ENCODE measurements at regions not wholly inside any gene's neighbourhood (a gene's known extent, or its start where the extent isn't known, plus 50 kb on each side); places are given as distances from the start of the nearest gene placed in this dataset.

- Histone ChIP-seq H3K36me3 (ENCODE audit: insufficient read depth, low read length) (no peaks in the 10 kb centered on the region), H3K9ac (ENCODE audit: low read depth, low read length) (no peak overlapping the region), H3K4me1 (ENCODE audit: insufficient read depth, low read length) (no peaks in the 10 kb centered on the region), H3K9me3 (ENCODE audit: control insufficient read depth, insufficient read depth, low read length) (no peaks in the 10 kb centered on the region)
Measured at GRCh38 chr5:175257128-175257846, 186.7 kb downstream of the DRD1 start.

GRCh38 chr5:175254155-175254554 lies 189.8 kb downstream of the DRD1 start:
- Histone ChIP-seq H3K9ac (ENCODE audit: low read depth, low read length) (no peak overlapping the region), H3K36me3 (ENCODE audit: insufficient read depth, low read length) (no peaks in the 10 kb centered on the region), H3K4me1 (ENCODE audit: insufficient read depth, low read length) (no peaks in the 10 kb centered on the region), H3K9me3 (ENCODE audit: control insufficient read depth, insufficient read depth, low read length) (no peaks in the 10 kb centered on the region)

- Histone ChIP-seq H3K36me3 (ENCODE audit: insufficient read depth, low read length) (no peaks in the 10 kb centered on the region), H3K9ac (ENCODE audit: low read depth, low read length) (no peak overlapping the region), H3K9me3 (ENCODE audit: control insufficient read depth, insufficient read depth, low read length) (no peaks in the 10 kb centered on the region), H3K4me1 (ENCODE audit: insufficient read depth, low read length) (no peaks in the 10 kb centered on the region)
Measured at GRCh38 chr5:175253597-175253996, 190.4 kb downstream of the DRD1 start.

- Histone ChIP-seq H3K36me3 (ENCODE audit: insufficient read depth, low read length) (no peaks in the 10 kb centered on the region), H3K9ac (ENCODE audit: low read depth, low read length) (no peak overlapping the region), H3K9me3 (ENCODE audit: control insufficient read depth, insufficient read depth, low read length) (no peaks in the 10 kb centered on the region), H3K4me1 (ENCODE audit: insufficient read depth, low read length) (no peaks in the 10 kb centered on the region)
Measured at GRCh38 chr5:175252234-175252805, 191.7 kb downstream of the DRD1 start.

GRCh38 chr5:175250426-175250825 lies 193.6 kb downstream of the DRD1 start:
- Histone ChIP-seq H3K9ac (ENCODE audit: low read depth, low read length) (no peak overlapping the region), H3K9me3 (ENCODE audit: control insufficient read depth, insufficient read depth, low read length) (no peaks in the 10 kb centered on the region), H3K36me3 (ENCODE audit: insufficient read depth, low read length) (no peaks in the 10 kb centered on the region), H3K4me1 (ENCODE audit: insufficient read depth, low read length) (no peaks in the 10 kb centered on the region)

- Histone ChIP-seq H3K36me3 (ENCODE audit: insufficient read depth, low read length) (no peaks in the 10 kb centered on the region), H3K4me1 (ENCODE audit: insufficient read depth, low read length) (no peaks in the 10 kb centered on the region), H3K9me3 (ENCODE audit: control insufficient read depth, insufficient read depth, low read length) (no peaks in the 10 kb centered on the region), H3K9ac (ENCODE audit: low read depth, low read length) (no peak overlapping the region)
Measured at GRCh38 chr5:175248416-175248905, 195.5 kb downstream of the DRD1 start.

GRCh38 chr5:175246889-175247520 lies 197.0 kb downstream of the DRD1 start:
- Histone ChIP-seq H3K36me3 (ENCODE audit: insufficient read depth, low read length) (no peaks in the 10 kb centered on the region), H3K9me3 (ENCODE audit: control insufficient read depth, insufficient read depth, low read length) (no peaks in the 10 kb centered on the region), H3K4me1 (ENCODE audit: insufficient read depth, low read length) (no peaks in the 10 kb centered on the region), H3K9ac (ENCODE audit: low read depth, low read length) (no peak overlapping the region)

- Histone ChIP-seq H3K9ac (ENCODE audit: low read depth, low read length) (no peak overlapping the region), H3K4me1 (ENCODE audit: insufficient read depth, low read length) (no peaks in the 10 kb centered on the region), H3K9me3 (ENCODE audit: control insufficient read depth, insufficient read depth, low read length) (no peaks in the 10 kb centered on the region), H3K36me3 (ENCODE audit: insufficient read depth, low read length) (no peaks in the 10 kb centered on the region)
Measured at GRCh38 chr5:175246242-175246888, 197.6 kb downstream of the DRD1 start.

GRCh38 chr5:175243441-175243840 lies 200.5 kb downstream of the DRD1 start:
- Histone ChIP-seq H3K36me3 (ENCODE audit: insufficient read depth, low read length) (no peaks in the 10 kb centered on the region), H3K9ac (ENCODE audit: low read depth, low read length) (no peak overlapping the region)

GRCh38 chr5:175242207-175242606 lies 201.8 kb downstream of the DRD1 start:
- Histone ChIP-seq H3K36me3 (ENCODE audit: insufficient read depth, low read length) (no peaks in the 10 kb centered on the region), H3K4me1 (ENCODE audit: insufficient read depth, low read length) (no peaks in the 10 kb centered on the region), H3K9me3 (ENCODE audit: control insufficient read depth, insufficient read depth, low read length) (no peaks in the 10 kb centered on the region), H3K9ac (ENCODE audit: low read depth, low read length) (no peak overlapping the region)

More at GRCh38 chr5:175243441-175243840, 200.5 kb downstream of the DRD1 start:
- Histone ChIP-seq H3K9me3 (ENCODE audit: control insufficient read depth, insufficient read depth, low read length) (no peaks in the 10 kb centered on the region), H3K4me1 (ENCODE audit: insufficient read depth, low read length) (no peaks in the 10 kb centered on the region)

- Histone ChIP-seq H3K36me3 (ENCODE audit: insufficient read depth, low read length) (no peaks in the 10 kb centered on the region), H3K4me1 (ENCODE audit: insufficient read depth, low read length) (no peaks in the 10 kb centered on the region), H3K9me3 (ENCODE audit: control insufficient read depth, insufficient read depth, low read length) (no peaks in the 10 kb centered on the region), H3K9ac (ENCODE audit: low read depth, low read length) (no peak overlapping the region)
Measured at GRCh38 chr5:175238326-175238725, 205.7 kb downstream of the DRD1 start.

- Histone ChIP-seq H3K9ac (ENCODE audit: low read depth, low read length) (no peak overlapping the region), H3K4me1 (ENCODE audit: insufficient read depth, low read length) (no peaks in the 10 kb centered on the region), H3K36me3 (ENCODE audit: insufficient read depth, low read length) (no peaks in the 10 kb centered on the region), H3K9me3 (ENCODE audit: control insufficient read depth, insufficient read depth, low read length) (no peaks in the 10 kb centered on the region)
Measured at GRCh38 chr5:175236176-175236575, 207.8 kb downstream of the DRD1 start.

GRCh38 chr5:175235251-175235960 lies 208.6 kb downstream of the DRD1 start:
- no peaks in the 10 kb centered on the region for H3K9me3 ChIP-seq (ENCODE audit: control insufficient read depth, insufficient read depth, low read length)
- no peaks in the 10 kb centered on the region for H3K36me3 ChIP-seq (ENCODE audit: insufficient read depth, low read length)
- H3K4me1 ChIP-seq (ENCODE audit: insufficient read depth, low read length) = no peaks in the 10 kb centered on the region
- H3K9ac ChIP-seq (ENCODE audit: low read depth, low read length) = no peak overlapping the region

- no peaks in the 10 kb centered on the region for H3K9me3 ChIP-seq (ENCODE audit: control insufficient read depth, insufficient read depth, low read length)
- no peak overlapping the region for H3K9ac ChIP-seq (ENCODE audit: low read depth, low read length)
- H3K36me3 ChIP-seq (ENCODE audit: insufficient read depth, low read length) = no peaks in the 10 kb centered on the region
- H3K4me1 ChIP-seq (ENCODE audit: insufficient read depth, low read length) = no peaks in the 10 kb centered on the region
Measured at GRCh38 chr5:175230299-175230698, 213.7 kb downstream of the DRD1 start.

Measured in ES-I3 (cell line).